Ovary (tissue), 3 donors: ENCODE measurements at regions not wholly inside any gene's neighbourhood (a gene's known extent, or its start where the extent isn't known, plus 50 kb on each side); places are given as distances from the start of the nearest gene placed in this dataset.

Source experiments
- CTCF ChIP-seq, 3 donors: fragments of 450-650 bp in 2 of 3; fragments of 200-600 bp in 1 of 3; IDR thresholded peaks; one replicate each; pipeline versions ENCODE4 v1.5.1 to v1.8.0; 2016 to 2022; ENCODE audit warnings: antibody characterized with exemption in 3 of 3, mild to moderate bottlenecking in 1 of 3
- POLR2A ChIP-seq: fragments of 450-650 bp; IDR thresholded peaks from one replicate; pipeline ENCODE4 v1.6.1; 2017; ENCODE audit warnings: antibody characterized with exemption, mild to moderate bottlenecking, moderate library complexity
- donor health status: DM: no; HTN: no; CAD: no.

- no peak for TF ChIP-seq POLR2A
- TF ChIP-seq CTCF (IDR thresholded peaks at IDR 0.05) = no peak
Observed at GRCh38 chr1:201773764-201774163, 55.2 kb upstream of the IPO9 start.
